SK-N-SH treated with all-trans-retinoic acid at 6 μM for 48 hours (cell line): ENCODE measurements at regions not wholly inside any gene's neighbourhood (a gene's known extent, or its start where the extent isn't known, plus 50 kb on each side); places are given as distances from the start of the nearest gene placed in this dataset.

ENCODE experiments used
- ARNTL ChIP-seq: fragments of 450-650 bp; formaldehyde crosslinking; IDR thresholded peaks from 2 replicates; pipeline ENCODE4 v1.5.0; 2020; ENCODE audit warnings: low read depth, mild to moderate bottlenecking, moderate library complexity, borderline replicate concordance
- ESRRG ChIP-seq: fragments of 250-450 bp; sonication (Bioruptor Pico); IDR thresholded peaks from 2 replicates; pipeline ENCODE4 v1.6.1; 2021; ENCODE audit warnings: mild to moderate bottlenecking
- GLIS3 ChIP-seq: fragments of 250-450 bp; sonication (Bioruptor Pico); IDR thresholded peaks from 2 replicates; pipeline ENCODE4 v1.5.0; 2020; ENCODE audit warnings: mild to moderate bottlenecking, moderate library complexity
- SNAI2 ChIP-seq: fragments of 250-450 bp; sonication (Bioruptor Pico); IDR thresholded peaks from 2 replicates; pipeline ENCODE4 v1.5.0; 2020; ENCODE audit warnings: mild to moderate bottlenecking, moderate library complexity
- TOX ChIP-seq: fragments of 250-450 bp; sonication (Bioruptor Pico); IDR thresholded peaks from 2 replicates; pipeline ENCODE4 v1.8.0; 2021; ENCODE audit warnings: mild to moderate bottlenecking, moderate library complexity, borderline replicate concordance
- ZFP3 ChIP-seq: fragments of 250-450 bp; sonication (Bioruptor Pico); IDR thresholded peaks from 2 replicates; pipeline ENCODE4 v1.5.0; 2020; ENCODE audit warnings: mild to moderate bottlenecking, moderate library complexity
- ZFP30 ChIP-seq: fragments of 450-650 bp; formaldehyde crosslinking; IDR thresholded peaks from 2 replicates; pipeline ENCODE4 v1.5.0; 2022; ENCODE audit warnings: mild to moderate bottlenecking, moderate library complexity
- TF ChIP-seq, protein P1 (sequence below): fragments of 250-450 bp; sonication (Bioruptor Pico); IDR thresholded peaks from 2 replicates; pipeline ENCODE4 v1.8.0; 2020; ENCODE audit warnings: mild to moderate bottlenecking, moderate library complexity, borderline replicate concordance
- TF ChIP-seq, protein P2 (sequence below): fragments of 250-450 bp; sonication (Bioruptor Pico); IDR thresholded peaks from 2 replicates; pipeline ENCODE4 v1.5.0; 2020; ENCODE audit warnings: mild to moderate bottlenecking, moderate library complexity
- TF ChIP-seq, protein P3 (sequence below): fragments of 250-450 bp; sonication (Bioruptor Pico); IDR thresholded peaks from 2 replicates; pipeline ENCODE4 v1.8.0; 2021; ENCODE audit warnings: low read depth, mild to moderate bottlenecking, moderate library complexity, borderline replicate concordance

DNA sequence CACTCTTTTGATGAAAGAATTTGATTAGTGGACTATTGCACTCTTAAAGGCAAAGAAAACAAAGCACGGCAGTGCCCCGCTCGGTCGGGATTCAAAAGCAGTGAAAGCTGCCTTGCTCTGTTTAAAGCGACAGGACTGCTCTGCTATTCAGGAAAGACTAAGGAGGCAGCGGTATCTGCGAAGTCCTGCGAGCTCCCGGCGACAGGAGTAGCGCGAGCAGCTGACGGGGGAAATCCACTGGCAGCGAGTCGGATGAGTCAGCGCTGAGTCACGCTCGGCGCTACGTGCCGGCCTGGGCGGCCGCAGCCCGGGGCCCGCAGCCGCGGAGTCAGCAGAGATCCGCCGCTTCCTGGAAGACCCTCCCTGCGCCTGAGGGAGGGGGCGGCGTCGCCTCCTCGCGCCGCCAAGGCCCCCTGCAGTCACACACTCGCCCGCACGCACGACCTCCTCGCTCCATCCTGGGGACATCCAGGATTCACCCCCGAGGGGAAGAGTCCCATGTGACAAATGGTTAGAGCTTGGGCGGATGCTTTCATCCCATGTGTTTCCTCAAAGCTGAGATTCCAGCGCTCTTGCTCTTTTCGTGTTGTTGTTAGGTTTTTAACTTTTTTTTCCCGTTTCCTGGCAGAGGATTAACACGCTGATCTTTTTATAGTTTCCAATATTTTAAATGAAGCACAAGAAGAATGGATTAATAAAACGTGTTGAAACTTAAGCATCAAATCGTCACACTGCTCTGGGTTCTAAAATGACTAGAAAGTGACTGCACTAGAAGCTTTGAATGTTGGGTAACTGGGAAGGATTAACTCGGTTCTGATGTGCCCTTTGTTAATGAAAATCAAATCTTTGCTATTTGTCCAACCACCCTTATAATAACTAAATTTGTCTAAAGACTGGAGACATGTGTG is 102.5 kb downstream of the ARRDC3 start:
- no peak for TF ChIP-seq ARNTL (CRISPR knock-in tag)
- TF ChIP-seq, protein P1, sequence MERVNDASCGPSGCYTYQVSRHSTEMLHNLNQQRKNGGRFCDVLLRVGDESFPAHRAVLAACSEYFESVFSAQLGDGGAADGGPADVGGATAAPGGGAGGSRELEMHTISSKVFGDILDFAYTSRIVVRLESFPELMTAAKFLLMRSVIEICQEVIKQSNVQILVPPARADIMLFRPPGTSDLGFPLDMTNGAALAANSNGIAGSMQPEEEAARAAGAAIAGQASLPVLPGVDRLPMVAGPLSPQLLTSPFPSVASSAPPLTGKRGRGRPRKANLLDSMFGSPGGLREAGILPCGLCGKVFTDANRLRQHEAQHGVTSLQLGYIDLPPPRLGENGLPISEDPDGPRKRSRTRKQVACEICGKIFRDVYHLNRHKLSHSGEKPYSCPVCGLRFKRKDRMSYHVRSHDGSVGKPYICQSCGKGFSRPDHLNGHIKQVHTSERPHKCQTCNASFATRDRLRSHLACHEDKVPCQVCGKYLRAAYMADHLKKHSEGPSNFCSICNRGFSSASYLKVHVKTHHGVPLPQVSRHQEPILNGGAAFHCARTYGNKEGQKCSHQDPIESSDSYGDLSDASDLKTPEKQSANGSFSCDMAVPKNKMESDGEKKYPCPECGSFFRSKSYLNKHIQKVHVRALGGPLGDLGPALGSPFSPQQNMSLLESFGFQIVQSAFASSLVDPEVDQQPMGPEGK (CRISPR knock-in tag) = peak; percentile 53; the same call in 1 of the 2 replicates
- TF ChIP-seq TOX (CRISPR knock-in tag) = 0 out of 2 replicates have a peak, but pooled peaks have one; percentile 7
- TF ChIP-seq, protein P2, sequence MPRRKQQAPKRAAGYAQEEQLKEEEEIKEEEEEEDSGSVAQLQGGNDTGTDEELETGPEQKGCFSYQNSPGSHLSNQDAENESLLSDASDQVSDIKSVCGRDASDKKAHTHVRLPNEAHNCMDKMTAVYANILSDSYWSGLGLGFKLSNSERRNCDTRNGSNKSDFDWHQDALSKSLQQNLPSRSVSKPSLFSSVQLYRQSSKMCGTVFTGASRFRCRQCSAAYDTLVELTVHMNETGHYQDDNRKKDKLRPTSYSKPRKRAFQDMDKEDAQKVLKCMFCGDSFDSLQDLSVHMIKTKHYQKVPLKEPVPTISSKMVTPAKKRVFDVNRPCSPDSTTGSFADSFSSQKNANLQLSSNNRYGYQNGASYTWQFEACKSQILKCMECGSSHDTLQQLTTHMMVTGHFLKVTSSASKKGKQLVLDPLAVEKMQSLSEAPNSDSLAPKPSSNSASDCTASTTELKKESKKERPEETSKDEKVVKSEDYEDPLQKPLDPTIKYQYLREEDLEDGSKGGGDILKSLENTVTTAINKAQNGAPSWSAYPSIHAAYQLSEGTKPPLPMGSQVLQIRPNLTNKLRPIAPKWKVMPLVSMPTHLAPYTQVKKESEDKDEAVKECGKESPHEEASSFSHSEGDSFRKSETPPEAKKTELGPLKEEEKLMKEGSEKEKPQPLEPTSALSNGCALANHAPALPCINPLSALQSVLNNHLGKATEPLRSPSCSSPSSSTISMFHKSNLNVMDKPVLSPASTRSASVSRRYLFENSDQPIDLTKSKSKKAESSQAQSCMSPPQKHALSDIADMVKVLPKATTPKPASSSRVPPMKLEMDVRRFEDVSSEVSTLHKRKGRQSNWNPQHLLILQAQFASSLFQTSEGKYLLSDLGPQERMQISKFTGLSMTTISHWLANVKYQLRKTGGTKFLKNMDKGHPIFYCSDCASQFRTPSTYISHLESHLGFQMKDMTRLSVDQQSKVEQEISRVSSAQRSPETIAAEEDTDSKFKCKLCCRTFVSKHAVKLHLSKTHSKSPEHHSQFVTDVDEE (CRISPR knock-in tag) = peak; percentile 71
- TF ChIP-seq GLIS3 (CRISPR knock-in tag) = no peak
- peak; percentile 56; the same call in 1 of the 2 replicates for TF ChIP-seq ZFP3 (CRISPR knock-in tag)
- no peak for TF ChIP-seq ZFP30 (CRISPR knock-in tag)
- TF ChIP-seq, protein P3, sequence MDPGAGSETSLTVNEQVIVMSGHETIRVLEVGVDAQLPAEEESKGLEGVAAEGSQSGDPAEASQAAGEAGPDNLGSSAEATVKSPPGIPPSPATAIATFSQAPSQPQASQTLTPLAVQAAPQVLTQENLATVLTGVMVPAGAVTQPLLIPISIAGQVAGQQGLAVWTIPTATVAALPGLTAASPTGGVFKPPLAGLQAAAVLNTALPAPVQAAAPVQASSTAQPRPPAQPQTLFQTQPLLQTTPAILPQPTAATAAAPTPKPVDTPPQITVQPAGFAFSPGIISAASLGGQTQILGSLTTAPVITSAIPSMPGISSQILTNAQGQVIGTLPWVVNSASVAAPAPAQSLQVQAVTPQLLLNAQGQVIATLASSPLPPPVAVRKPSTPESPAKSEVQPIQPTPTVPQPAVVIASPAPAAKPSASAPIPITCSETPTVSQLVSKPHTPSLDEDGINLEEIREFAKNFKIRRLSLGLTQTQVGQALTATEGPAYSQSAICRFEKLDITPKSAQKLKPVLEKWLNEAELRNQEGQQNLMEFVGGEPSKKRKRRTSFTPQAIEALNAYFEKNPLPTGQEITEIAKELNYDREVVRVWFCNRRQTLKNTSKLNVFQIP (CRISPR knock-in tag) = peak; percentile 50; the same call in 1 of the 2 replicates
- TF ChIP-seq ESRRG (CRISPR knock-in tag) = no peak
- TF ChIP-seq SNAI2 = peak; percentile 74; the same call in 1 of the 2 replicates
